ENCODE measurements at regions not wholly inside any gene's neighbourhood (a gene's known extent, or its start where the extent isn't known, plus 50 kb on each side); places are given as distances from the start of the nearest gene placed in this dataset.

- TF ChIP-seq GATA3 (IDR thresholded peaks at IDR 0.05; ENCODE audit: low read depth, low read length) (no peak), GATA2 (IDR thresholded peaks at IDR 0.05; ENCODE audit: low read depth, low read length) (no peak)
These were observed 126.7 kb upstream of the BLID start for GRCh38 chr11:122242731-122243130.

- TF ChIP-seq GATA2 (IDR thresholded peaks at IDR 0.05; ENCODE audit: low read depth, low read length): no peak
- no peak for TF ChIP-seq GATA3 (IDR thresholded peaks at IDR 0.05; ENCODE audit: low read depth, low read length)
These were observed 125.6 kb upstream of the BLID start for GRCh38 chr11:122241566-122241965.

GRCh38 chr11:122240638-122241037, 124.6 kb upstream of the BLID start:
- no peak for TF ChIP-seq GATA3 (IDR thresholded peaks at IDR 0.05; ENCODE audit: low read depth, low read length)
- TF ChIP-seq GATA2 (IDR thresholded peaks at IDR 0.05; ENCODE audit: low read depth, low read length): no peak

- TF ChIP-seq GATA2 (IDR thresholded peaks at IDR 0.05; ENCODE audit: low read depth, low read length) (no peak), GATA3 (IDR thresholded peaks at IDR 0.05; ENCODE audit: low read depth, low read length) (no peak)
These were observed 119.6 kb upstream of the BLID start for GRCh38 chr11:122235615-122236014.

- TF ChIP-seq GATA3 (IDR thresholded peaks at IDR 0.05; ENCODE audit: low read depth, low read length) (no peak), GATA2 (IDR thresholded peaks at IDR 0.05; ENCODE audit: low read depth, low read length) (no peak)
These were observed 118.8 kb upstream of the BLID start for GRCh38 chr11:122234780-122235179.

- TF ChIP-seq GATA2 (IDR thresholded peaks at IDR 0.05; ENCODE audit: low read depth, low read length) (no peak), GATA3 (IDR thresholded peaks at IDR 0.05; ENCODE audit: low read depth, low read length) (no peak)
These were observed 118.2 kb upstream of the BLID start for GRCh38 chr11:122234257-122234656.

GRCh38 chr11:122232985-122233384, 117.0 kb upstream of the BLID start:
- no peak for TF ChIP-seq GATA2 (IDR thresholded peaks at IDR 0.05; ENCODE audit: low read depth, low read length)
- TF ChIP-seq GATA3 (IDR thresholded peaks at IDR 0.05; ENCODE audit: low read depth, low read length): no peak

- TF ChIP-seq GATA3 (IDR thresholded peaks at IDR 0.05; ENCODE audit: low read depth, low read length) (no peak), GATA2 (IDR thresholded peaks at IDR 0.05; ENCODE audit: low read depth, low read length) (no peak)
These were observed 114.4 kb upstream of the BLID start for GRCh38 chr11:122230385-122230755.

GRCh38 chr11:122229481-122230384, 113.7 kb upstream of the BLID start:
- TF ChIP-seq GATA2 (IDR thresholded peaks at IDR 0.05; ENCODE audit: low read depth, low read length): no peak
- no peak for TF ChIP-seq GATA3 (IDR thresholded peaks at IDR 0.05; ENCODE audit: low read depth, low read length)

GRCh38 chr11:122229078-122229477, 113.1 kb upstream of the BLID start:
- TF ChIP-seq GATA3 (IDR thresholded peaks at IDR 0.05; ENCODE audit: low read depth, low read length) (no peak), GATA2 (IDR thresholded peaks at IDR 0.05; ENCODE audit: low read depth, low read length) (no peak)

- TF ChIP-seq GATA2 (IDR thresholded peaks at IDR 0.05; ENCODE audit: low read depth, low read length) (no peak), GATA3 (IDR thresholded peaks at IDR 0.05; ENCODE audit: low read depth, low read length) (no peak)
These were observed 110.9 kb upstream of the BLID start for GRCh38 chr11:122226810-122227379.

- TF ChIP-seq GATA2 (IDR thresholded peaks at IDR 0.05; ENCODE audit: low read depth, low read length) (no peak), GATA3 (IDR thresholded peaks at IDR 0.05; ENCODE audit: low read depth, low read length) (no peak)
These were observed 108.9 kb upstream of the BLID start for GRCh38 chr11:122224867-122225266.

- TF ChIP-seq GATA2 (IDR thresholded peaks at IDR 0.05; ENCODE audit: low read depth, low read length): no peak
- TF ChIP-seq GATA3 (IDR thresholded peaks at IDR 0.05; ENCODE audit: low read depth, low read length): no peak
These were observed 104.3 kb upstream of the BLID start for GRCh38 chr11:122220321-122220720.

GRCh38 chr11:122219791-122220190, 103.8 kb upstream of the BLID start:
- TF ChIP-seq GATA2 (IDR thresholded peaks at IDR 0.05; ENCODE audit: low read depth, low read length) (no peak), GATA3 (IDR thresholded peaks at IDR 0.05; ENCODE audit: low read depth, low read length) (no peak)

Data from SH-SY5Y (cell line).